Type B pancreatic cell (in vitro differentiated cells): ENCODE measurements at regions not wholly inside any gene's neighbourhood (a gene's known extent, or its start where the extent isn't known, plus 50 kb on each side); places are given as distances from the start of the nearest gene placed in this dataset.

Experiments used
- DNase-seq: peaks from one replicate; pipeline ENCODE4 v3.0.0; 2021; ENCODE audit warnings: mixed read lengths; ENCODE audit not compliant: unreplicated experiment; ENCODE audit errors: extremely low spot score
- H3K27ac Mint-ChIP-seq: 2 replicates; pipeline ENCODE4 v1.8.0; 2021; ENCODE audit warnings: mild to moderate bottlenecking, mixed read lengths
- H3K27me3 Mint-ChIP-seq: 2 replicates; pipeline ENCODE4 v1.8.0; 2021; ENCODE audit warnings: mixed read lengths
- H3K36me3 Mint-ChIP-seq: 2 replicates; pipeline ENCODE4 v1.8.0; 2021; ENCODE audit warnings: mixed read lengths
- H3K4me1 Mint-ChIP-seq: one replicate; pipeline ENCODE4 v1.8.0; 2021; ENCODE audit warnings: mixed read lengths; ENCODE audit not compliant: unreplicated experiment
- H3K4me3 Mint-ChIP-seq: 2 replicates; pipeline ENCODE4 v1.8.0; 2021; ENCODE audit warnings: mild to moderate bottlenecking, mixed read lengths
- H3K9me3 Mint-ChIP-seq: 2 replicates; pipeline ENCODE4 v1.8.0; 2021; ENCODE audit warnings: mixed read lengths
- CTCF ChIP-seq: fragments of 200-600 bp; sonication (generic); conservative IDR thresholded peaks from 2 replicates; pipeline ENCODE4 v1.5.0; 2021; ENCODE audit warnings: antibody characterized with exemption, mild to moderate bottlenecking

- no peak for DNase-seq
- Mint-ChIP-seq H3K36me3 (no peaks in the 10 kb centered on the region), H3K4me3 (no peak overlapping the region), H3K27ac (no peak overlapping the region), H3K27me3 (no peaks in the 10 kb centered on the region), H3K9me3 (peaks cover 3% of the 10 kb centered on the region), H3K4me1 (peaks cover 4% of the 10 kb centered on the region)
- TF ChIP-seq CTCF = no peak
Measured at GRCh38 chr1:115409094-115410015, 71.3 kb upstream of the NGF start.

GRCh38 chr1:115408533-115408932, 70.5 kb upstream of the NGF start:
- Mint-ChIP-seq H3K27ac (no peak overlapping the region), H3K9me3 (peaks cover 3% of the 10 kb centered on the region), H3K4me1 (peaks cover 4% of the 10 kb centered on the region), H3K4me3 (no peak overlapping the region), H3K27me3 (no peaks in the 10 kb centered on the region), H3K36me3 (no peaks in the 10 kb centered on the region)
- TF ChIP-seq CTCF = no peak
- DNase-seq = no peak

GRCh38 chr1:115404911-115405310, 66.9 kb upstream of the NGF start:
- DNase-seq = no peak
- TF ChIP-seq CTCF = no peak

GRCh38 chr1:115402753-115403184, 64.7 kb upstream of the NGF start:
- H3K4me1 Mint-ChIP-seq = peaks cover 13% of the 10 kb centered on the region
- H3K36me3 Mint-ChIP-seq = no peaks in the 10 kb centered on the region
- H3K9me3 Mint-ChIP-seq = peaks cover 1% of the 10 kb centered on the region
- no peak for DNase-seq
- no peaks in the 10 kb centered on the region for H3K27me3 Mint-ChIP-seq
- TF ChIP-seq CTCF = no peak
- H3K4me3 Mint-ChIP-seq = no peak overlapping the region
- no peak overlapping the region for H3K27ac Mint-ChIP-seq

More at GRCh38 chr1:115404911-115405310, 66.9 kb upstream of the NGF start:
- no peaks in the 10 kb centered on the region for H3K36me3 Mint-ChIP-seq
- no peaks in the 10 kb centered on the region for H3K27me3 Mint-ChIP-seq
- peaks cover 13% of the 10 kb centered on the region for H3K4me1 Mint-ChIP-seq
- H3K9me3 Mint-ChIP-seq = peaks cover 3% of the 10 kb centered on the region
- H3K4me3 Mint-ChIP-seq = no peak overlapping the region
- no peak overlapping the region for H3K27ac Mint-ChIP-seq

GRCh38 chr1:115401676-115402075, 63.6 kb upstream of the NGF start:
- no peaks in the 10 kb centered on the region for H3K36me3 Mint-ChIP-seq
- H3K4me3 Mint-ChIP-seq = no peak overlapping the region
- H3K27me3 Mint-ChIP-seq = no peaks in the 10 kb centered on the region

More at GRCh38 chr1:115401676-115402075, 63.6 kb upstream of the NGF start:
- Mint-ChIP-seq H3K9me3 (no peaks in the 10 kb centered on the region), H3K27ac (no peak overlapping the region), H3K4me1 (peaks cover 13% of the 10 kb centered on the region)
- no peak for TF ChIP-seq CTCF
- DNase-seq = no peak
